Kidney (tissue), 13 donors: ENCODE measurements at regions not wholly inside any gene's neighbourhood (a gene's known extent, or its start where the extent isn't known, plus 50 kb on each side); places are given as distances from the start of the nearest gene placed in this dataset.

Source experiments
- DNase-seq, 5 donors: peaks; one replicate each; pipeline ENCODE4 v3.0.0-alpha.2; 2013 to 2020
- FAIRE-seq: peaks from 2 replicates; lab custom pipeline; 2012; peaks lifted over from hg19 to GRCh38; lab: Jason Lieb, UNC
- H3K27ac ChIP-seq, 2 donors: one replicate each; pipeline ENCODE4 v1.7.0; 2013; ENCODE audit warnings: low read depth in 2 of 2, low read length in 2 of 2, inconsistent platforms in 1 of 2
- H3K27me3 ChIP-seq: one replicate; pipeline ENCODE4 v1.7.1; 2013; ENCODE audit warnings: low read length, inconsistent platforms; ENCODE audit not compliant: control insufficient read depth, insufficient read depth
- H3K36me3 ChIP-seq, 3 donors: one replicate each; pipeline versions ENCODE4 v1.7.0 to v1.7.1; 2013; ENCODE audit warnings: low read length in 3 of 3, control low read depth in 1 of 3, inconsistent platforms in 1 of 3; ENCODE audit not compliant: insufficient read depth in 3 of 3, control insufficient read depth in 2 of 3
- H3K4me1 ChIP-seq, 3 donors: one replicate each; pipeline versions ENCODE4 v1.7.0 to v1.7.1; 2013; ENCODE audit warnings: low read length in 3 of 3, inconsistent platforms in 1 of 3, low read depth in 1 of 3; ENCODE audit not compliant: control insufficient read depth in 2 of 3, insufficient read depth in 2 of 3
- H3K4me3 ChIP-seq, 3 donors: one replicate each; pipeline versions ENCODE4 v1.7.0 to v1.8.1; 2013; ENCODE audit warnings: low read length in 3 of 3, control low read depth in 1 of 3, inconsistent platforms in 1 of 3
- H3K9ac ChIP-seq, 3 donors: one replicate each; pipeline versions ENCODE4 v1.7.0 to v1.7.1; 2013; ENCODE audit warnings: low read length in 3 of 3, control low read depth in 1 of 3, inconsistent platforms in 1 of 3
- H3K9me3 ChIP-seq, 3 donors: one replicate each; pipeline versions ENCODE4 v1.7.0 to v1.7.1; 2013; ENCODE audit warnings: low read length in 3 of 3, control low read depth in 1 of 3, inconsistent platforms in 1 of 3; ENCODE audit not compliant: control insufficient read depth in 2 of 3, insufficient read depth in 1 of 3
- CTCF ChIP-seq: IDR thresholded peaks from 3 replicates; pipeline ENCODE4 v1.5.1; 2012; ENCODE audit warnings: mild to moderate bottlenecking, moderate library complexity, borderline replicate concordance; ENCODE audit not compliant: insufficient read depth; ENCODE audit errors: extremely low read depth
- intact Hi-C: fragments of 100-400 bp; cut with DNase I; formaldehyde crosslinking; loops from one replicate; pipeline ENCODE4 v1.11.1; 2022
- donor health status: control.
- donor health status: control.
- donor health status: control.
- donor health status: control.
- donor health status: control.
- donor health status: DM: yes; HTN: yes; CAD: no.
- donor health status: Normal renal cell carcinoma (clear cell type).

GRCh38 chr4:151613290-151613689 is 147.5 kb downstream of the GATB start:
- Histone ChIP-seq H3K9ac (no peak overlapping the region), H3K4me3 (no peak overlapping the region), H3K4me1 (no peaks in the 10 kb centered on the region), H3K27ac (no peak overlapping the region), H3K36me3 (no peaks in the 10 kb centered on the region), H3K27me3 (no peaks in the 10 kb centered on the region), H3K9me3 (no peaks in the 10 kb centered on the region)
- no peak for FAIRE-seq
- no peak for TF ChIP-seq CTCF
- intact Hi-C loops, result no loop called here
- DNase-seq, result no peak

GRCh38 chr4:151614561-151614960 is 146.2 kb downstream of the GATB start:
- Histone ChIP-seq H3K27me3 (no peaks in the 10 kb centered on the region), H3K4me3 (no peak overlapping the region), H3K36me3 (no peaks in the 10 kb centered on the region), H3K9ac (no peak overlapping the region), H3K27ac (no peak overlapping the region), H3K4me1 (no peaks in the 10 kb centered on the region), H3K9me3 (no peaks in the 10 kb centered on the region)
- intact Hi-C loops, result no loop called here
- DNase-seq (no peak), FAIRE-seq (no peak)
- no peak for TF ChIP-seq CTCF

GRCh38 chr4:151618858-151619257 is 141.9 kb downstream of the GATB start:
- Histone ChIP-seq H3K36me3 (no peaks in the 10 kb centered on the region), H3K27ac (no peak overlapping the region), H3K9ac (no peak overlapping the region), H3K9me3 (no peaks in the 10 kb centered on the region), H3K27me3 (no peaks in the 10 kb centered on the region), H3K4me1 (peaks cover 0 to 7% (median 0%) of the 10 kb centered on the region in 3 donors), H3K4me3 (no peak overlapping the region)
- FAIRE-seq (no peak), DNase-seq (no peak)
- intact Hi-C loops, result no loop called here
- TF ChIP-seq CTCF, result no peak

- H3K27ac ChIP-seq, result no peak overlapping the region
- no peak overlapping the region for H3K9ac ChIP-seq
- no peak for TF ChIP-seq CTCF
- no peak overlapping the region for H3K4me3 ChIP-seq
- peaks cover 0 to 7% (median 2%) of the 10 kb centered on the region in 3 donors for H3K4me1 ChIP-seq
- H3K36me3 ChIP-seq, result no peaks in the 10 kb centered on the region
- no peak for FAIRE-seq
- no peaks in the 10 kb centered on the region for H3K27me3 ChIP-seq
- intact Hi-C loops, result no loop called here
- no peak for DNase-seq
- no peaks in the 10 kb centered on the region for H3K9me3 ChIP-seq
Measured at GRCh38 chr4:151620066-151620465, 140.7 kb downstream of the GATB start.
